ENCODE measurements at regions not wholly inside any gene's neighbourhood (a gene's known extent, or its start where the extent isn't known, plus 50 kb on each side); places are given as distances from the start of the nearest gene placed in this dataset.

DNA sequence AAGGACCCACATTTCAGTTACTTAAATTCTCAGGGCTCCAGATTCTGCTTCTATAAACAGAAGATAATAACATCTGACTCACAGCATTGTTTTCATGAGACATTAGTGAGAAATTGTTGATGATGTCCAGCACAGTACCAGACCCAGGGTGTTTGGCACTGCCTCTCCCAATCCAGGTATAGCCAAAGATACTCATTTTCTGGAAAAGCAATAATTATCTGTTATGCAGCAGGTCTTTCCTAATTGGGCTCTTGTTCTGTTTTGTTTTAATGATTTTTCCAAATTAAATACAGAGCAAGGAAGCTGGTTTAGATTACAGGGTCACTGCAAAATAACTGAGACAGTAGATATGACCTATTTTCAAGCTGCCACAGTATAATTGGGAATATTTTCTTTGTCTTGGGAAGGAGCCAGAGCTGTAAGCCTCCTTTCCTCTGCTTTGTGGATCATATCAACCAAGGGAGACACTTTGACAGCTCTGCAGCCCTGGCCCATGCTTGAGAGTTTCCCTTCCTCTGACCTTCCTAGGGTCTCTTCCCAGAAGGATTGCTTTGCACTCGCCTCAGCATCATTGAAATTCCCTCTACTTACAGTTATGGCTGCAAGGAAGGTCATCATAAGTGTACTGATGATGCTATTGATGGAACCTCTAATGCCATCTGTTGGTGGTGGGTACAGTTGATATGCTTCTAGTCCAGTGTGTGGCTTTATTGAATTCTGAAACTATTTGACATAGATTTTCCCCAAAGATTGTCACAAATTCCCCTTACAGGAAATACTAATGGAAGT lies 522.4 kb upstream of the ADAMTS9 start:
- Histone ChIP-seq H3K4me3 (ENCODE audit: low read depth, low read length) (no peak overlapping the region), H3K36me3 (ENCODE audit: control insufficient read depth, insufficient read depth, low read length) (no peaks in the 10 kb centered on the region), H3K27me3 (ENCODE audit: control insufficient read depth, insufficient read depth, low read length) (no peaks in the 10 kb centered on the region)
- ChIA-PET POLR2A (no interaction called here), CTCF (no interaction called here)
- TF ChIP-seq, protein P1, sequence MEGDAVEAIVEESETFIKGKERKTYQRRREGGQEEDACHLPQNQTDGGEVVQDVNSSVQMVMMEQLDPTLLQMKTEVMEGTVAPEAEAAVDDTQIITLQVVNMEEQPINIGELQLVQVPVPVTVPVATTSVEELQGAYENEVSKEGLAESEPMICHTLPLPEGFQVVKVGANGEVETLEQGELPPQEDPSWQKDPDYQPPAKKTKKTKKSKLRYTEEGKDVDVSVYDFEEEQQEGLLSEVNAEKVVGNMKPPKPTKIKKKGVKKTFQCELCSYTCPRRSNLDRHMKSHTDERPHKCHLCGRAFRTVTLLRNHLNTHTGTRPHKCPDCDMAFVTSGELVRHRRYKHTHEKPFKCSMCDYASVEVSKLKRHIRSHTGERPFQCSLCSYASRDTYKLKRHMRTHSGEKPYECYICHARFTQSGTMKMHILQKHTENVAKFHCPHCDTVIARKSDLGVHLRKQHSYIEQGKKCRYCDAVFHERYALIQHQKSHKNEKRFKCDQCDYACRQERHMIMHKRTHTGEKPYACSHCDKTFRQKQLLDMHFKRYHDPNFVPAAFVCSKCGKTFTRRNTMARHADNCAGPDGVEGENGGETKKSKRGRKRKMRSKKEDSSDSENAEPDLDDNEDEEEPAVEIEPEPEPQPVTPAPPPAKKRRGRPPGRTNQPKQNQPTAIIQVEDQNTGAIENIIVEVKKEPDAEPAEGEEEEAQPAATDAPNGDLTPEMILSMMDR (IDR thresholded peaks at IDR 0.05; ENCODE audit: insufficient read depth, low read depth, low read length): no peak
- DNase-seq (ENCODE audit: low read depth): no peak

DNA sequence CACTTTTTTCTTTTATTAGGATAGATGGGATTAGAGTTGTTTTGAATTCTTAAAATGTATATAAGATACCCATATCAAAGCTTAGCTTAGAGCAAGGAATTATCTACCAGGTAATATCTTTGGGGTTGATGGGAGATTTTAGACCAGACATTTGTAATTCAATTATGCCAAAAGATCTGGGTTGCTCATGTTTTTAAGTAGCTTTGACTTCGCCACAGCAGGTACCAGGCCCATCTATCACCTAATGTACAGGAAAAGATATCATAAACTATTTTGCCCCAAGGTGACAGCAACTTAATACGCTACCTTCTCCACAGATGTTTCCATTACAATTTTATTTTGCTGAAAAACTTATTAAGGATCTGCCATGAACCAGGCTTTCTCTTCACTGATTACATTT lies 514.6 kb upstream of the ADAMTS9 start:
- Histone ChIP-seq H3K27me3 (ENCODE audit: control insufficient read depth, insufficient read depth, low read length) (no peaks in the 10 kb centered on the region), H3K4me3 (ENCODE audit: low read depth, low read length) (no peak overlapping the region), H3K36me3 (ENCODE audit: control insufficient read depth, insufficient read depth, low read length) (no peaks in the 10 kb centered on the region)
- ChIA-PET CTCF (no interaction called here), POLR2A (no interaction called here)
- TF ChIP-seq, protein P1 (IDR thresholded peaks at IDR 0.05; ENCODE audit: insufficient read depth, low read depth, low read length): no peak
- no peak for DNase-seq (ENCODE audit: low read depth)

DNA sequence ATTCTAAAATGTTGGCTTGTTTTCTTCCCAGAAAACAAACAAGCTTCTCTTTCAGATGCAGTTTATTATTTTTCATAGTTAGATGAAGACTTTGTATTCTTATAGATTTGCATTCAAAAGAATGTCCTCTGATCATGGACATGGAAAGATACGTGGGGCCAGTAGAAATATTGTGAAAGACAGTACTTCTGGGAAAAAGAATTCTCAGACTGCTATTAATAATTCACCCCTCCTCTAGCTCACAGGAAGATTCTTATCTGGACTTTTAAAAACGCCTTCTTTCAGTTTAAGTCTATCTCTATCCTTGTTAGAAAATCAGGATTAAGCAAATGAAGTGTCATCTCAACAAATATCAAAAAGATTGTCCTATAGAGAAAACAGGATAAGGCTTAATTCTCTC lies 514.1 kb upstream of the ADAMTS9 start:
- TF ChIP-seq, protein P1 (IDR thresholded peaks at IDR 0.05; ENCODE audit: insufficient read depth, low read depth, low read length): no peak
- DNase-seq (ENCODE audit: low read depth): no peak
- H3K4me3 ChIP-seq (ENCODE audit: low read depth, low read length): no peak overlapping the region
- H3K27me3 ChIP-seq (ENCODE audit: control insufficient read depth, insufficient read depth, low read length): no peaks in the 10 kb centered on the region
- no peaks in the 10 kb centered on the region for H3K36me3 ChIP-seq (ENCODE audit: control insufficient read depth, insufficient read depth, low read length)
- CTCF ChIA-PET: no interaction called here
- POLR2A ChIA-PET: no interaction called here

DNA sequence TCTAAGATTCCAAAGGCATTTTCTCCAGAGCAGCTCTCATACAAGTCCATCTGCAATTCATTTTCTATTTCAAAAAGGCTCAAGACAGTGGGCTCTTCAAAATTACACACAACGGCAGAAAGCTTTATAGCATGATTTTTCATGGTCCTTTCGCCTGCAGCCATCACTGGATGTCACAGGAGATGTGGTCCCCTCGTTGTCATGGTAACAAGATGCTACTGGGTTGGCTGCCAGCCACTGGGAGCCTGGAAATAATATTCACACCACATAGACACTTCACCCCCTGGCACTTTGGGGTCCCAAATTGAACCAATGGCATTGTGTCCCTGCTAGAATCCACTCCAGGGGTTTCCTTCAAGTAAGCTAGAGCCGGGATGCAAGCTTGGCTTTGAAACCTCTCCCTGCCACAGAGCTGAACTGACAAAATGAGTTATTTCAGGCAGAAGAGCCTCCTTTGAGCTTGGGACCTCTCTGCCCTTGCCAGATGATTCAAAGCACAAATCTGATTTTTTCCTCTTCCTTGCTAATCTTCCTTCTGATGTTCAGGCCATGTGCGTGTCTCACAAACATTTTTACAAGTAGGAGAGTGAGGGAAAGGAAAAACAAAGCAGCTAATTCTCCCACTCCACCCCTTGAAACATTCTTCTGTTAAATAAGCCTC lies 512.6 kb upstream of the ADAMTS9 start:
- ChIA-PET CTCF (no interaction called here), POLR2A (no interaction called here)
- H3K4me3 ChIP-seq (ENCODE audit: low read depth, low read length): no peak overlapping the region
- TF ChIP-seq, protein P1 (IDR thresholded peaks at IDR 0.05; ENCODE audit: insufficient read depth, low read depth, low read length): no peak
- no peaks in the 10 kb centered on the region for H3K27me3 ChIP-seq (ENCODE audit: control insufficient read depth, insufficient read depth, low read length)
- no peak for DNase-seq (ENCODE audit: low read depth)
- no peaks in the 10 kb centered on the region for H3K36me3 ChIP-seq (ENCODE audit: control insufficient read depth, insufficient read depth, low read length)

DNA sequence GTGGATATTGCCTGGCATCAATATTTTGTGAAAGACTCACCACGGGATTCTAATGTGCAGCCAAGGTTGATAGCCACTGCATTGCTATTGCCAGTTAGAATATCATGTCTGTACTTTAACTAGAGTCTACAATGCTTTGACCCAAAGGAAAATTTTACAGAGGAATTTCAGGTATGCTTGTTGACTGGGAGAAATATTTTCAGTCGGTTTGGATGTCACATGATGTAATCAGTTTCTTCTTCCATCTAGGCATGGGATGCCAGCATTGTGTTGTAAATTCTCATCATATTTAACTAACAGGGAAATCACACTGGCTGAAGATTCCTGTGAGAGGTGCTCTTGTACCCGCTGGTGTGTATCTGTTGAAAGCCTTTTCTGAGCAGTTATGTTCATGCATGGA lies 508.9 kb upstream of the ADAMTS9 start:
- Histone ChIP-seq H3K36me3 (ENCODE audit: control insufficient read depth, insufficient read depth, low read length) (no peaks in the 10 kb centered on the region), H3K4me3 (ENCODE audit: low read depth, low read length) (no peak overlapping the region), H3K27me3 (ENCODE audit: control insufficient read depth, insufficient read depth, low read length) (no peaks in the 10 kb centered on the region)
- POLR2A ChIA-PET: no interaction called here
- DNase-seq (ENCODE audit: low read depth): no peak
- TF ChIP-seq, protein P1 (IDR thresholded peaks at IDR 0.05; ENCODE audit: insufficient read depth, low read depth, low read length): no peak
- CTCF ChIA-PET: no interaction called here

All from BJ (cell line).